Body of pancreas (tissue), 4 donors: ENCODE measurements at regions not wholly inside any gene's neighbourhood (a gene's known extent, or its start where the extent isn't known, plus 50 kb on each side); places are given as distances from the start of the nearest gene placed in this dataset. TPM values are rescaled to one million over a fixed set of nuclear protein-coding genes. Genes with fewer than 3 reads are reported as not detected.

ENCODE experiments used
- ATAC-seq: fragments of 150-250 bp; one replicate; pipeline ENCODE4 v1.9.1; 2016
- DNase-seq, 4 donors: peaks; one replicate each; pipeline ENCODE4 v3.0.0-alpha.2; 2019
- H3K27ac ChIP-seq, 4 donors: fragments of 200-600 bp; sonication (generic); 1 replicate in 3 of 4; 2 replicates in 1 of 4; pipeline versions ENCODE4 v1.5.1 to v1.6.1; 2016 to 2019; ENCODE audit warnings: mild to moderate bottlenecking in 1 of 4, mixed read lengths in 1 of 4, moderate library complexity in 1 of 4
- H3K27me3 ChIP-seq, 2 donors: fragments of 200-600 bp; sonication (generic); one replicate each; pipeline ENCODE4 v1.6.0; 2016; ENCODE audit warnings: mild to moderate bottlenecking in 1 of 2
- H3K36me3 ChIP-seq, 2 donors: fragments of 200-600 bp; sonication (generic); replicated peaks in 1 of 2; 2 replicates each; pipeline ENCODE4 v1.5.1; 2016; ENCODE audit warnings: low read depth in 2 of 2; ENCODE audit not compliant: insufficient read depth in 1 of 2
- H3K4me1 ChIP-seq: fragments of 200-600 bp; sonication (generic); one replicate; pipeline ENCODE4 v1.6.0; 2016
- H3K4me3 ChIP-seq, 2 donors: fragments of 200-600 bp; sonication (generic); 1 replicate in 1 of 2; 2 replicates in 1 of 2; pipeline ENCODE4 v1.5.1; 2016 to 2019
- H3K9me3 ChIP-seq, 3 donors: fragments of 200-600 bp; sonication (generic); 1 replicate in 2 of 3; 2 replicates in 1 of 3; pipeline ENCODE4 v1.5.1; 2016
- CTCF ChIP-seq, 7 experiments: fragments of 450-650 bp in 4 of 7; fragments of 200-600 bp in 3 of 7; sonication (generic) in 3 of 7; IDR thresholded peaks; one replicate each; pipeline ENCODE4 v1.5.1; 2016 to 2019; ENCODE audit warnings: antibody characterized with exemption in 7 of 7
- POLR2A ChIP-seq, 3 donors: fragments of 450-650 bp; IDR thresholded peaks; one replicate each; pipeline ENCODE4 v1.6.1; 2016; ENCODE audit warnings: antibody characterized with exemption in 3 of 3, mild to moderate bottlenecking in 2 of 3
- WGBS, 2 donors: methylation state at CpG; one replicate each; pipeline ENCODE4 v1.1.5; 2017; 5-methylcytosine and 5-hydroxymethylcytosine counted together
- intact Hi-C: fragments of 100-400 bp; cut with DNase I; formaldehyde crosslinking; loops from one replicate; pipeline ENCODE4 v1.15.1; 2023
- small RNA-seq: library from RNA; depleted of rRNA; stranded (forward); fragments of <200 nt; gene quantifications from one replicate; pipeline ENCODE3, GENCODE V24; 2016

DNA sequence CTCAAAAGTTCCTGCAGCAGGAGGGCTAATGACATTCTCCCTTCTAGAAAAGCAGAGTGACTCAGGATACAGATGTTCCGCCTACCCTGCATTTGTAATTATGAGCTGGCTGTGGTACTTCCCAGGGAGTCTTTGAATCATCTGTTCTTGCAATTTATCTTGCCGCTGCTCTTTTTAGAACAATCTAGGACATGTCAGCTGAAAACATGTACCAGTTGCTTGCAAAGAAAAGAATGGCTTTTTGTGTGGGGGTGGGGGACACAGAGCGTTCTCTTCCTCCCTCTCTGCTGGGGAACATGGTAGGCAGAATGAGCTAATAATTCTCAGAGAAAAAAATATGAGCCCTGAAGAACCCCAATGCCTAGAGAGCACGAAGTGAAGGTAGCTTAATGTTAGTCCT is 51.7 kb upstream of the TUT7 start:
- peak; percentile 25 for ATAC-seq
- no peak for TF ChIP-seq CTCF (IDR thresholded peaks at IDR 0.05)
- no peak for TF ChIP-seq POLR2A (IDR thresholded peaks at IDR 0.05)
- Histone ChIP-seq H3K27ac (peak overlapping the region; percentile 65 to 80 (median 78)), H3K36me3 (no peaks in the 10 kb centered on the region), H3K4me3 (no peak overlapping the region), H3K4me1 (peaks cover 38% of the 10 kb centered on the region), H3K27me3 (no peaks in the 10 kb centered on the region), H3K9me3 (no peaks in the 10 kb centered on the region)
- peak in 3 of 4 donors; percentile 21 to 56 (median 21) for DNase-seq
- 30 to 34% methylated on average over 4 of the region's 4 CpGs for WGBS, 2 donors
- intact Hi-C loops, result no loop called here

DNA sequence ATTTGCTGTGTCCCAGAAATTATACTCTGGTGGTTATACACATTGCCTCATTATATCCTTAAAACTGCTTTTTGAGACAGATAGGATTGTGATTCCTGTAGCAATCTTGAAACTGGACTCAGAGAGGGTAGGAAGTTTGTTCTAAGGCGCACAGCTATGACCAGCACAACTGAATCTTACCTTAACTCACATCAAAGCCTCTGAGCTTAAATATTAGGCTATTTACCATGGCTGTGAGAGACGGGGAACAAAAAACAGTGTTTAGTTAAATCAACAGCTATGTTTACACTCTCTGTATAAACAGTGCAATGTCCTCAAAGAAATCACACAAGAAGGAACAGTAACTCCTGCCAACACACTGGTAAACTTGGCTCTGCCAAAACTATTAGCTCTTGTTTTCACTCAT is 50.9 kb upstream of the TUT7 start:
- no peaks in the 10 kb centered on the region for H3K36me3 ChIP-seq
- ATAC-seq (peak; percentile 77), DNase-seq (peak; percentile 23 to 64 (median 44))
- H3K27me3 ChIP-seq, result no peaks in the 10 kb centered on the region
- H3K9me3 ChIP-seq, result no peaks in the 10 kb centered on the region
- WGBS, 2 donors, result 14 to 16% methylated on average over 2 of the region's 2 CpGs
- TF ChIP-seq CTCF (IDR thresholded peaks at IDR 0.05) (no peak), POLR2A (IDR thresholded peaks at IDR 0.05) (no peak)
- intact Hi-C loops, result no loop called here
- peaks cover 38% of the 10 kb centered on the region for H3K4me1 ChIP-seq
- no peak overlapping the region for H3K4me3 ChIP-seq
- peak overlapping the region in 3 of 4 donors; percentile 77 to 80 (median 79) for H3K27ac ChIP-seq

Small RNAs in the stretch of these regions (small RNA-seq; reads per million reads assigned to genes)
- gene AL158828.1 (not detected), gene RNU2-36P (2.4 reads per million, percentile 74 among the genes with 10 or more reads in this experiment)
